ENCODE measurements at regions not wholly inside any gene's neighbourhood (a gene's known extent, or its start where the extent isn't known, plus 50 kb on each side); places are given as distances from the start of the nearest gene placed in this dataset.
"Not testable (repeated sequence)": the region's sequence is repeated elsewhere in the genome, so short reads cannot be mapped to it uniquely, and the experiment has no call there.

DNA sequence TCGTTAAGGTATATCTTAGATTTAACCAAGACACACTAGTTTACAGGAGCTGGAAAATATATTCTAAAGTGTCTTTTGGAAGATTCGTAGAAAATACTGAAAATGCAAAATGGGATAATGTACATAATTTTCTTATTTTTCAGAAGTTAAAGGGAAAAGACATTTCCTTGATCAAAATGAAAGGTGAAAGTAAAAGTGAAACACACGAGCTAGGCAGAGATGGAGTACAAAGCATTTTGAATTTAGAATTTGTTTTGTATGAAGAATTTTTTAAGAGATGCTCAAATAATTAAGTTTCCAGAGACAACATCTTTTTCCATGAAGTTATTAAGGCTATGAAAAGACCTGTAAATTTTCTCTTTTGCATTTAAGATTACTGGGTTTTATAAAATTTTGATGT is 2192.6 kb upstream of the AGA start:
- Mint-ChIP-seq H3K27ac (no peak overlapping the region), H3K4me1 (ENCODE audit: low read depth in 2 of 2) (no peaks in the 10 kb centered on the region), H3K4me3 (no peak overlapping the region), H3K36me3 (ENCODE audit: insufficient read depth) (no peaks in the 10 kb centered on the region), H3K27me3 (no peaks in the 10 kb centered on the region), H3K9me3 (peaks cover 6 to 19% of the 10 kb centered on the region in 2 donors)
- no peak for ATAC-seq (replicated peaks)
- no peak for DNase-seq

DNA sequence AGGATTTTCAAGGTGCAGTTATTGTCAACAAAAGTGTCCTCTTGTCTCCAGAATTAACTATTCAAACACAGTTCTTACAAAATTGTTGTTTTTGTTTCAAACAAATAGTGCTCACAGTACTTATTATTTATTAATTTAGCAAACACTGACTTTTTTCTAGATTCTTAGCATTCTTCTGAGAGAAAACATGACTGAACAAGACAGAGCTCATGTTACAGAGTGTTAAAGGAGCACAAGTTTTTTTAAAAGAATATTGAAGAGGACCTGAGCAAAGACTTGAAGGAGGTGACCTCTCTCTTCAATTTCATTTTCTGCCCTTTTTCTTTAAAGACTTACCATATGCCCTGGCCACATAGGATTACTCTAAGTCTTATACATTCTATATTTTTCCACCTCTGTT is 2220.3 kb upstream of the AGA start:
- Mint-ChIP-seq H3K4me1 (ENCODE audit: low read depth in 2 of 2) (no peaks in the 10 kb centered on the region), H3K27me3 (no peaks in the 10 kb centered on the region), H3K4me3 (no peak overlapping the region), H3K36me3 (ENCODE audit: insufficient read depth) (no peaks in the 10 kb centered on the region), H3K27ac (no peak overlapping the region), H3K9me3 (peaks cover 17 to 26% of the 10 kb centered on the region in 2 donors)
- no peak for DNase-seq
- ATAC-seq (replicated peaks) = no peak

DNA sequence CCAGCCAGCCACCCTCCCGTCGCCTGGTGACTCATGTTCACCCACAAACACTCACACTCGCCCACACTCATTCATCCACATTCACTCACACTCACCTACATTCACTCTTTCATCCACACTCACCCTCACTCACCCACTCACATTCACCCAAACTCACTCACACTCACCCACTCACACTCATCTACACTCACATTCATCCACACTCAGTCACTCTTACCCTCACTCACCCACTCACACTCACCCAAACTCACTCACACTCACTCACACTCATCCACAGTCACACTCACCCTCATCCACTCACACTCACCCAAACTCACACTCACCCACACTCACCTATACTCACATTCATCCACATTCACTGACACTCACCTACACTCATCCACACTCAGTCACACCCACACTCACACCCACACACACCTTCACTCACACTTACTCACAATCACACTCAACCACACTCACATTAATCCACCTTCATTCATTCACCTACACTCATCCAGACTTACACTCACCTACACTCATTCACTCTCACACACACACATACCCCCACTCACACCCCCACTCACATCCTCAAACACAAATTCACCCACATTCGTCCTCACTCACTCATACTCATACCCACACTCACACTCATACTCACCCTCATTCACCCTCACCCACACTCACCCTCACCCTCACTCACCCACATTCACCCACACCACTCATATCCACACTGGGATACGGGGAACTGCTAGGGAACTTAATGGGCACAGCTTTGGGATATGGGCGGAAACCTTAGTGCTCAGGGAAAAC is 2221.6 kb upstream of the AGA start:
- Mint-ChIP-seq H3K4me3 (no peak overlapping the region), H3K4me1 (ENCODE audit: low read depth in 2 of 2) (no peaks in the 10 kb centered on the region), H3K9me3 (peaks cover 20 to 26% of the 10 kb centered on the region in 2 donors), H3K27me3 (no peaks in the 10 kb centered on the region), H3K36me3 (ENCODE audit: insufficient read depth) (no peaks in the 10 kb centered on the region), H3K27ac (no peak overlapping the region)
- ATAC-seq (replicated peaks) (no peak), DNase-seq (no peak)

DNA sequence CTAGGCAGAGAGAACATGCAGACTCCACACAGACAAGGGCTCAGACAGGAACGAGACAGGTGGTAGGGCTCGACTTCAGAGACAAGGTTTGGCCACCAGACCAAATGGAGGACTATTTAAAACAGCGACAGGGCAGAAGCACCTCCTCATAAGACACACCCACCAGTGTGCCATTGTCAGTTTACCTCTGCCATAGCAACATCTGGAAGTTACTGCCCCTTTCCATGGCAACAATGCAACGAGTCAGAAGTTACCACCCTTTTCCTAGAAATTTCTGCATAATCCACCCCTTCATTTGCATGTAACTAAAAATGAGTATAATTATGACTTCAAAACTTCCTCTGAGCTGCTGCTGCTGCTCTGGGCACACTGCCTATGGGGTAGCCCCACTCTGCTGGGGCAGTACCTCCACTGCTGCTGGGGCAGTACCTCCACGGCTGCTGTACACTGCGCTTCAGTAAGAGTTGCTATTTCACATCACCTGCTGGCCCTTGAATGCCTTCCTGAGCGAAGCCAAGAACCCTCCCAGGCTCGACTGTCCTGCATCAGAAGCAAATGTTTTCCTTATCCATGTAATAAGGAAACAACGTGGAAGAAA is 2222.3 kb upstream of the AGA start:
- Mint-ChIP-seq H3K36me3 (ENCODE audit: insufficient read depth) (no peaks in the 10 kb centered on the region), H3K4me3 (no peak overlapping the region), H3K27me3 (no peaks in the 10 kb centered on the region), H3K27ac (no peak overlapping the region), H3K4me1 (ENCODE audit: low read depth in 2 of 2) (no peaks in the 10 kb centered on the region), H3K9me3 (peaks cover 20 to 31% of the 10 kb centered on the region in 2 donors)
- ATAC-seq (replicated peaks) (no peak), DNase-seq (no peak)

GRCh38 chr4:179666226-179666625 is 2224.0 kb upstream of the AGA start:
- Mint-ChIP-seq H3K9me3 (peaks cover 14 to 25% of the 10 kb centered on the region in 2 donors), H3K27ac (no peak overlapping the region), H3K36me3 (ENCODE audit: insufficient read depth) (no peaks in the 10 kb centered on the region), H3K27me3 (no peaks in the 10 kb centered on the region), H3K4me3 (no peak overlapping the region), H3K4me1 (ENCODE audit: low read depth in 2 of 2) (no peaks in the 10 kb centered on the region)
- ATAC-seq (replicated peaks) (no peak), DNase-seq (no peak)

DNA sequence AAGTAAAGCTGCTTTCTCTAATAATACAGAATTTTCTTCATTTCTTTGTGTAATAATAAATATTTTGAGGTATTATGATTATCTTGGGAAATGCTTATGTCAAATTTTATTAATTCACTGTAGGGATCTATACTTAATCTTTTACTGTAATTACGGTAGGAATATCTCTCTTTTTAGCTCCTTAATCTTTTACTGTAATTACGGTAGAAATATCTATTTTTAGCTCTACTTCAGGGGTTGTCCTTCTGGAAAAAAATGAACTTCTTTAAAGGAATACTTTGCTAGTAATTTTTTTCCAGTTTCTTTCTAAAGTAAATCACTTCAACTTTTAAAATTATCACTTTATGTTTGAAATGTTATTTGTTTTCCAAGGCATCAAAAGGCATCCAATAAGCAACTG is 2229.4 kb upstream of the AGA start:
- ATAC-seq (replicated peaks) = no peak
- Mint-ChIP-seq H3K9me3 (peaks cover 5 to 7% of the 10 kb centered on the region in 2 donors), H3K36me3 (ENCODE audit: insufficient read depth) (no peaks in the 10 kb centered on the region), H3K27me3 (no peaks in the 10 kb centered on the region), H3K4me1 (ENCODE audit: low read depth in 2 of 2) (no peaks in the 10 kb centered on the region), H3K27ac (no peak overlapping the region), H3K4me3 (no peak overlapping the region)
- DNase-seq = no peak

GRCh38 chr4:179678093-179678814 is 2236.0 kb upstream of the AGA start:
- Mint-ChIP-seq H3K27ac (no peak overlapping the region), H3K4me1 (ENCODE audit: low read depth in 2 of 2) (no peaks in the 10 kb centered on the region), H3K4me3 (no peak overlapping the region), H3K36me3 (ENCODE audit: insufficient read depth) (no peaks in the 10 kb centered on the region), H3K9me3 (peaks cover 6 to 29% of the 10 kb centered on the region in 2 donors), H3K27me3 (no peaks in the 10 kb centered on the region)
- no peak for ATAC-seq (replicated peaks)
- DNase-seq = no peak

DNA sequence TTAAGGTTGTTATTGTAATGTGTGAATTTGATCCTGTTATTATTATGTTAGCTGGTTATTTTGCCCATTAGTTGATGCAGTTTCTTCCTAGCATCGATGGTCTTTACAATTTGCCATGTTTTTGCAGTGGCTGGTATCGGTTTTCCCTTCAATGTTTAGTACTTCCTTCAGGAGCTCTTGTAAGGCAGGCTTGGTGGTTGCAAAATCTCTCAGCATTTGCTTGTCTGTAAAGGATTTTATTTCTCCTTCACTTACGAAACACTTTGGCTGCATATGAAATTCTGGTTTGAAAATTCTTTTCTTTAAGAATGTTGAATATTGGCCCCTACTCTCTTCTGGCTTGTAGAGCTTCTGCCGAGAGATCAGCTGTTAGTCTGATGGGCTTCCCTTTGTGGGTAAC is 2241.4 kb upstream of the AGA start:
- H3K4me1 Mint-ChIP-seq (ENCODE audit: low read depth in 2 of 2); H3K36me3 Mint-ChIP-seq (ENCODE audit: insufficient read depth); H3K4me3 Mint-ChIP-seq; DNase-seq; H3K27ac Mint-ChIP-seq; H3K27me3 Mint-ChIP-seq; ATAC-seq (replicated peaks): not testable (repeated sequence)
- H3K9me3 Mint-ChIP-seq = peaks cover 5 to 23% of the 10 kb centered on the region in 2 donors

- no peak for DNase-seq
- Mint-ChIP-seq H3K4me3 (no peak overlapping the region), H3K27ac (no peak overlapping the region), H3K4me1 (ENCODE audit: low read depth in 2 of 2) (no peaks in the 10 kb centered on the region), H3K36me3 (ENCODE audit: insufficient read depth) (no peaks in the 10 kb centered on the region), H3K9me3 (peaks cover 0 to 14% of the 10 kb centered on the region in 2 donors), H3K27me3 (no peaks in the 10 kb centered on the region)
- ATAC-seq (replicated peaks) = no peak
Observed at GRCh38 chr4:179692222-179692621, 2250.0 kb upstream of the AGA start.

DNA sequence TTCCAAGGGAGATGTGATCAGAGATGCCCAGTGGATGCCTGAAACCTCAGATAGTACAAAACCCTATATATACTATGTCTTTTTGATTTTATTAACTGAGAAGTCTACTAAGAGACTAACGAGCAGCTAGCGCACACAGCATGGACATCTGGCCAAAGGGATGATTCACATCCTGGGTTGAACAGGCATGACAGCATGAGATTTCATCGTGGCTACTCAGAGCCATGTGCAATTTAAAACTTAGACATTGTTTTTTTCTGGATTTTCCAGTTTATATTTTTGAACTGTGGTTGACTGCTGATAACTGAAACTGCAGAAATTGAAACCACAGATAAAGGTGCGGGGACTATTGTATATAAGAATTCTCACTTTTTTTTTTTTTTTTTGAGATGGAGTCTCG is 2252.9 kb upstream of the AGA start:
- Mint-ChIP-seq H3K27me3 (no peaks in the 10 kb centered on the region), H3K36me3 (ENCODE audit: insufficient read depth) (no peaks in the 10 kb centered on the region), H3K4me3 (no peak overlapping the region), H3K27ac (no peak overlapping the region), H3K4me1 (ENCODE audit: low read depth in 2 of 2) (no peaks in the 10 kb centered on the region), H3K9me3 (peaks cover 0 to 14% of the 10 kb centered on the region in 2 donors)
- ATAC-seq (replicated peaks) = no peak
- no peak for DNase-seq

- H3K36me3 Mint-ChIP-seq (ENCODE audit: insufficient read depth) = no peaks in the 10 kb centered on the region
- DNase-seq (no peak), ATAC-seq (replicated peaks) (no peak)
- H3K9me3 Mint-ChIP-seq = peaks cover 0 to 12% of the 10 kb centered on the region in 2 donors
- H3K4me3 Mint-ChIP-seq = no peak overlapping the region
- no peaks in the 10 kb centered on the region for H3K27me3 Mint-ChIP-seq
- no peaks in the 10 kb centered on the region for H3K4me1 Mint-ChIP-seq (ENCODE audit: low read depth in 2 of 2)
- H3K27ac Mint-ChIP-seq = no peak overlapping the region
Observed at GRCh38 chr4:179698321-179698720, 2256.1 kb upstream of the AGA start.

DNA sequence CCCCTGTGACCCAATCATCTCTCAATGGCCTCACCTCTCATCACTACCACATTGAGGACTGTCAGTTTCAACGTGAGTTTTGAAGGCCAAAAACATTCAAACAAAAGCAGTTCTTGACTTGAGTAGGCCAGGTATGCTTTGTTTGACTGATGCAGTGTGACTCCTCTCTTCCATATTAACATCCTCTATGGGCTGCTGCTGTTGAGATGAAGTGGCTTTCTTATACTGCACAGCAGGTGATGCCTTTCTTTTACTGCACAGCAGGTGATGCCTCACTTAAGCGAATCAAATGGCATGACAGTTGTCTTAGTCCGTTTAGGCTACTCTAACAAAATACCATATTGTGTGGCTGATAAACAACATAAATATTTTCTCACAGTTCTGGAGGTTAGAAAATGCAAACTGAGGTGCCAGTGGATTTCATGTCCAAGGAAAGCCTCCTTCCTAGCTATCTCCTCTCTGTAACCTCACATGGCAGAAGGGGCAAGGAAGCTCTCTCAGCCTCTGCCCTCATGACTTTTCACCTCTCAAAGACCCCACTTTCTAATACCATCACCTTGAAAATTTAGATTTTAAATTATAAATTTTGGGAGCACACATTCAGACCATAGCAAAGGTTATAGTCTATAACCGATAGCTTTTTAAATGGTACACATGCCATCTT is 2267.9 kb upstream of the AGA start:
- H3K4me1 Mint-ChIP-seq (ENCODE audit: low read depth in 2 of 2) = no peaks in the 10 kb centered on the region
- no peak for ATAC-seq (replicated peaks)
- H3K4me3 Mint-ChIP-seq = no peak overlapping the region
- H3K27ac Mint-ChIP-seq = no peak overlapping the region
- H3K9me3 Mint-ChIP-seq = peaks cover 1 to 7% of the 10 kb centered on the region in 2 donors
- H3K27me3 Mint-ChIP-seq = no peaks in the 10 kb centered on the region
- H3K36me3 Mint-ChIP-seq (ENCODE audit: insufficient read depth) = no peaks in the 10 kb centered on the region
- DNase-seq = no peak

GRCh38 chr4:179719766-179720450 is 2277.7 kb upstream of the AGA start:
- Mint-ChIP-seq H3K27ac (no peak overlapping the region), H3K4me1 (ENCODE audit: low read depth in 2 of 2) (no peaks in the 10 kb centered on the region), H3K4me3 (no peak overlapping the region), H3K36me3 (ENCODE audit: insufficient read depth) (no peaks in the 10 kb centered on the region), H3K27me3 (no peaks in the 10 kb centered on the region), H3K9me3 (peaks cover 15 to 43% of the 10 kb centered on the region in 2 donors)
- DNase-seq (no peak), ATAC-seq (replicated peaks) (no peak)

All from effector memory CD8-positive, alpha-beta T cell (primary cell).